ENCODE measurements at regions not wholly inside any gene's neighbourhood (a gene's known extent, or its start where the extent isn't known, plus 50 kb on each side); places are given as distances from the start of the nearest gene placed in this dataset.
"Not testable (repeated sequence)": the region's sequence is repeated elsewhere in the genome, so short reads cannot be mapped to it uniquely, and the experiment has no call there.

DNA sequence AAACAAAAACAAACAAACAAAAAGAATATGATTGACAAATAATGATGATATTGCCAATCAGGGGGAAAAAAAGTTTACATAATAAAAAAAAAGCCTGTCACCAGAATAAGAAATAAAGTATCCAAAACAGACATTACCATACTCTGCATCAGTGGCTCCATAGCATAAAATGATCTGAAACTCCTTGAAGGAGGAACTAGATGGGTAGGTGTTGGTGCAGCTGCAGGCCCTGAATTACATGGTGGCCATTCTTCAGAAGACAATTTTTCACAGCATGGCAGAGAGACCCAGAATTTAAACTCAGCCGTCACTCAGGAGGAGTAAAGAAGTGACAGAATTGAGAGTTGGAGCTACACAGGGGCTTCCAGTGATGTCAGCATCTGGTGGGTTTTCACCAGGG, 60.2 kb downstream of the GLUL start:
- H3K27ac ChIP-seq: no peak overlapping the region
- no peak for TF ChIP-seq ZFX (IDR thresholded peaks at IDR 0.05; ENCODE audit: borderline replicate concordance)
- TF ChIP-seq, protein P1, sequence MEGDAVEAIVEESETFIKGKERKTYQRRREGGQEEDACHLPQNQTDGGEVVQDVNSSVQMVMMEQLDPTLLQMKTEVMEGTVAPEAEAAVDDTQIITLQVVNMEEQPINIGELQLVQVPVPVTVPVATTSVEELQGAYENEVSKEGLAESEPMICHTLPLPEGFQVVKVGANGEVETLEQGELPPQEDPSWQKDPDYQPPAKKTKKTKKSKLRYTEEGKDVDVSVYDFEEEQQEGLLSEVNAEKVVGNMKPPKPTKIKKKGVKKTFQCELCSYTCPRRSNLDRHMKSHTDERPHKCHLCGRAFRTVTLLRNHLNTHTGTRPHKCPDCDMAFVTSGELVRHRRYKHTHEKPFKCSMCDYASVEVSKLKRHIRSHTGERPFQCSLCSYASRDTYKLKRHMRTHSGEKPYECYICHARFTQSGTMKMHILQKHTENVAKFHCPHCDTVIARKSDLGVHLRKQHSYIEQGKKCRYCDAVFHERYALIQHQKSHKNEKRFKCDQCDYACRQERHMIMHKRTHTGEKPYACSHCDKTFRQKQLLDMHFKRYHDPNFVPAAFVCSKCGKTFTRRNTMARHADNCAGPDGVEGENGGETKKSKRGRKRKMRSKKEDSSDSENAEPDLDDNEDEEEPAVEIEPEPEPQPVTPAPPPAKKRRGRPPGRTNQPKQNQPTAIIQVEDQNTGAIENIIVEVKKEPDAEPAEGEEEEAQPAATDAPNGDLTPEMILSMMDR (IDR thresholded peaks at IDR 0.05): no peak

DNA sequence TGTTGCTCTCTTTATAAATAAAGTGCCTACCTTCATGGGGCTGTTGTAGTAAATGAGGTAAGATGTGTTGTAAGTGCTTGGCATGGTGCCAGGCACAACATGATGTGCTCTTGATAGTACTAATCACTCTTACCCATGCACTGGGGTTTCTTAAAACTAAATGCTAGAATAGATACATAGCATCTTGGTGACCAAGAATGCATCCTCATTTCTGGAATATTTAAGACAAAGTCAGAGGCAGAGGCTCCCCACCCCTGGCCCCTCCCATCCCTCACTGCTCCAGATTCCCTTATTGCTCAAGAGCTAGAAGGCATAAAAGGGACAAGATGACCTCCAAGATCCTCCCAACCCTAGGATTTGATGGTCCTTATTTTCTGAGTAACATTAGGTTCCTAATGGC, 61.3 kb downstream of the GLUL start:
- TF ChIP-seq, protein P1 (IDR thresholded peaks at IDR 0.05): no peak
- no peak for TF ChIP-seq ZFX (IDR thresholded peaks at IDR 0.05; ENCODE audit: borderline replicate concordance)
- no peak overlapping the region for H3K27ac ChIP-seq

DNA sequence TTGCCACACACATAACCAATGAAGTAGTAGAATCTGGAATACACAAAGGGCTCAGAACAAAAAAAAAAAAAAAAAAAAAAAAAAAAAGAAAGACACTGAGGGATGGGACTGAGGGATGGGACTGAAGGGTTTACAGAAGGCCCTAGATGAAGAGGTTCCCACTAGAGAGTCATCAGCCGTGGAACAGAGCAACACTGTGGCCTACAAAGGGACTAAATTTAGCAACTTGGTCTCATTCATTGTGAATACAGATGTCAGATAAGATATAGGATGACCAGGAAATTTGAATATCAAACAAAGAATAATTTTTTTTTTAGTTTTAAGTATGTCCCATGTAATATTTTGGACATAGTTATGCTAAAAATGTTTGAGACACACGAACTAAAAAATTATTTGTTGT, 62.1 kb downstream of the GLUL start:
- no peak overlapping the region for H3K27ac ChIP-seq
- TF ChIP-seq, protein P1 (IDR thresholded peaks at IDR 0.05): no peak
- TF ChIP-seq ZFX (IDR thresholded peaks at IDR 0.05; ENCODE audit: borderline replicate concordance): no peak

DNA sequence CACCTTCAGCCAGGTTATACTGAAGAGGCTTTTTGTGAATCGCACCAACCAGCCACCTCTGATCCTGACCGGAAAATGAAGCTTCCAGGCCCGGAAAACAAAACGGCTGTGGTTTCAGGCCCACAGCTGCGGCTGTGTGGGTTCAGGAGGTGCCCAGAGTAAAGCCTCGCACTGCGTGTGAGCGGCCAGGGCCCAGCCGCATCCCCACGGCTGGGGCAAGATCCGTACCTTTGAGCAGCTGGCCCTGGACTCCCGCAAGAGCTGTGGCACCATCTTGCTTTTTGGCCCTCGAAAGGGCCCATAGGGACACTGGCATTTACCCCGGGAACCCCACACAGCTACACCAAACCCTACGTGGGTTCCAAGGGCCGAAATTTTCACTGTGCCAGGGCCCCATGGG, 63.0 kb downstream of the GLUL start:
- H3K27ac ChIP-seq: no peak overlapping the region
- TF ChIP-seq ZFX (IDR thresholded peaks at IDR 0.05; ENCODE audit: borderline replicate concordance): no peak
- TF ChIP-seq, protein P1 (IDR thresholded peaks at IDR 0.05): no peak

DNA sequence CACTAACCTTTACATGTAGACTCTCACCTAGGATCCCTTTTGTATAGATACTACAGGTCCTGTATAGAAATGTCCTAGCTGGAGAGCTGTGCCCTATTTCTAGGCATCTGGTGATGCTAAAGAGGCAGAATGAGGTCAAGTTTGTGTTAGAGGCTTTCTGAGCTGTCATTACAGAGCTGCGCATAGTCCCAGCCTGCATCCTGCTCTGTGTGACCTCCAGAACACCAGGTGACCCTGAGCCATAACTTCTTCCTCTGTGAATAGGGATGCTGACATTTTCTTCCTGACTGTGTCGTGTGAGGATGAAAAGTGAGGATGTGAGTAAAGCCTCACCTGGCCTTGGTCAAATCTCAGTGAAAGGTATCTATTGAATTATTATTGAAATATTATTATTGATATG, 66.3 kb downstream of the GLUL start:
- no peak overlapping the region for H3K27ac ChIP-seq
- TF ChIP-seq ZFX (IDR thresholded peaks at IDR 0.05; ENCODE audit: borderline replicate concordance): no peak
- TF ChIP-seq, protein P1 (IDR thresholded peaks at IDR 0.05): no peak

DNA sequence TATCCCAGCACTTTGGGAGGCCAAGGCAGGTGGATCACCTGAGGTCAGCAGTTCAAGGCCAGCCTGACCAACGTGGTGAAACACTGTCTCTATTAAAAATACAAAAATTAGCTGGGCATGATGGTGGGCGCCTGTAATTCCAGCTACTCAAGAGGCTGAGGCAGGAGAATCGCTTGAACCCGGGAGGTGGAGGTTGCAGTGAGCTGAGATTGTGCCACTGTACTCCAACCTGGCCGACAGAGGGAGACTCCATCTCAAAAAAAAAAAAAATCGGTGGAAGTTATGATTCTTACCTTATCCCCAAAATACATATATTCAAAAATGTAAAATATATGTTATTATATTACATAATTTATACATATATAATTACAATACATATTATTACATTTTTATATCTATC, 70.1 kb downstream of the GLUL start:
- TF ChIP-seq, protein P1 (IDR thresholded peaks at IDR 0.05): peak; percentile 46
- H3K27ac ChIP-seq: not testable (repeated sequence)

DNA sequence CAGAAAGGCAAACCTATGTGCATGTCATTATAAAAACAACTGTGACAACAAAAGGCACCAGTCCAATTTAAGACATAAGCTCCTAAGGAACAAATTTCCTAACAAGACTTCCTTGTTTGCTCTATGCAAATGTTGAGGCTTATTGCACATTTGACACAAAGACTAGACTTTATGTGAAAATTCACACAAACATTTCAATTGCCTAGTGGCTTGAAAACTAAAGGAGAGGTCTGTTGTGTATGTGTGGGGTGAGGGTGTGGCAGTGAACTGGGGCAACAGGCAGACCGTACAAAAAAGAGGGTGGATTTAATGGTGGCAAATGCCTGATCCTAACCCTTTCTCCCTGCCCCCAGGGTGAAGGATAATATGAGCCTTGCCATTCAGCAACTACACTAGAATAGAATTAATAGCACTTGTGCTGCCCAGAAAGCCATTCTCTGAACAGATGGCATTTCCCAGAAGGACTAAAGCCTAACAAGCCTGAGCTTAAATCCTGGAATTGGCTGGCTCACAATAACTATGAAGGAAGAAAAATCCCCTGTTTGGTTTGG, 73.9 kb downstream of the GLUL start:
- TF ChIP-seq ZFX (IDR thresholded peaks at IDR 0.05; ENCODE audit: borderline replicate concordance): no peak
- TF ChIP-seq, protein P1 (IDR thresholded peaks at IDR 0.05): no peak
- peak overlapping the region; percentile 78 for H3K27ac ChIP-seq

DNA sequence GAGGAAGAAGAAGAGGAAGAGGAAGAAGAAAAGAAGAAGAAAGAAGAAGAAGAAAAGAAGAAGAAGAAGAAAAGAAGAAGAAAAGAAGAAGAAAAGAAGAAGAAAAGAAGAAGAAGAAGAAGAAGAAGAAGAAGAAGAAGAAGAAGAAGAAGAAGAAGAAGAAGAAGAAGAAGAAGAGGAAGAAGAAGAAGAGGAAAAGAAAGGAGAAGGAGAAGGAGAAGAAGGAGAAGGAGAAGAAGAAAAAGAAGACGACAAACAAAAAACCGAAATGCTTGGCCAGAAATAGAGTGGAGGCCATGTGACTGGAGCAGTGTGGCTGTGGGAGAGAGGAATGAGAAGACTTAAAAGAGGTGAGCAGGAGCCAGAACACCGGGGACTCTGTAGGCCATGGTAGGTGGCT, 75.1 kb downstream of the GLUL start:
- H3K27ac ChIP-seq: peak overlapping the region; percentile 78
